WTC11 (cell line): ENCODE measurements at regions not wholly inside any gene's neighbourhood (a gene's known extent, or its start where the extent isn't known, plus 50 kb on each side); places are given as distances from the start of the nearest gene placed in this dataset.

ENCODE experiments used
- ATAC-seq: fragments of 200-7000 bp; cut with Tn5 transposase; 2 replicates; pipeline ENCODE4 v1.10.0; 2021; ENCODE audit warnings: mild to moderate bottlenecking, moderate library complexity
- CTCF ChIA-PET: fragments of 300-600 bp; sonication (Branson Sonifier 250); formaldehyde crosslinking; loops from one replicate; lab custom pipeline; 2021; ENCODE audit warnings: antibody characterized with exemption; lab: Charles Lee
- POLR2A ChIA-PET: fragments of 350-600 bp; sonication (Branson Sonifier 250); formaldehyde crosslinking; loops from one replicate; lab custom pipeline; 2021; ENCODE audit warnings: antibody characterized with exemption; lab: Charles Lee
- DNase-seq: peaks from one replicate; pipeline ENCODE4 v3.0.0; 2021; ENCODE audit warnings: low spot score
- H3K27ac Mint-ChIP-seq: 2 replicates; pipeline ENCODE4 v1.8.0; 2021; ENCODE audit warnings: mixed read lengths
- H3K27me3 Mint-ChIP-seq: 2 replicates; pipeline ENCODE4 v1.8.0; 2021; ENCODE audit warnings: low read depth, mild to moderate bottlenecking, moderate library complexity, mixed read lengths
- H3K36me3 Mint-ChIP-seq: 2 replicates; pipeline ENCODE4 v1.8.0; 2021; ENCODE audit warnings: mixed read lengths
- H3K4me1 Mint-ChIP-seq: 2 replicates; pipeline ENCODE4 v1.8.0; 2022; ENCODE audit warnings: mixed read lengths
- H3K4me3 Mint-ChIP-seq: 2 replicates; pipeline ENCODE4 v1.8.0; 2021; ENCODE audit warnings: mild to moderate bottlenecking, moderate library complexity, mixed read lengths
- H3K9me3 Mint-ChIP-seq: 2 replicates; pipeline ENCODE4 v1.8.0; 2021; ENCODE audit warnings: mixed read lengths
- AFF4 ChIP-seq: sonication (generic); formaldehyde crosslinking; IDR thresholded peaks from 2 replicates; pipeline ENCODE4 v1.8.1; 2023; ENCODE audit warnings: mild to moderate bottlenecking, missing genetic modification reagents, borderline replicate concordance
- CREM ChIP-seq: sonication (generic); formaldehyde crosslinking; IDR thresholded peaks from 2 replicates; pipeline ENCODE4 v1.8.1; 2022; ENCODE audit warnings: mild to moderate bottlenecking, missing genetic modification reagents, moderate library complexity
- ELF4 ChIP-seq: sonication (generic); formaldehyde crosslinking; IDR thresholded peaks from 2 replicates; pipeline ENCODE4 v1.8.1; 2022; ENCODE audit warnings: low read depth, mild to moderate bottlenecking, moderate library complexity, missing genetic modification reagents
- FOXJ3 ChIP-seq: sonication (generic); formaldehyde crosslinking; IDR thresholded peaks from 2 replicates; pipeline ENCODE4 v1.9.0; 2021; ENCODE audit warnings: missing genetic modification reagents, mild to moderate bottlenecking, borderline replicate concordance
- FOXK1 ChIP-seq: sonication (generic); formaldehyde crosslinking; IDR thresholded peaks from 2 replicates; pipeline ENCODE4 v1.8.0; 2022; ENCODE audit warnings: mild to moderate bottlenecking, moderate library complexity, missing genetic modification reagents
- KAT7 ChIP-seq: sonication (generic); formaldehyde crosslinking; IDR thresholded peaks from 2 replicates; pipeline ENCODE4 v1.8.1; 2023; ENCODE audit warnings: missing genetic modification reagents, mild to moderate bottlenecking, borderline replicate concordance
- MXD4 ChIP-seq: fragments of 250-450 bp; sonication (Bioruptor Pico); IDR thresholded peaks from 2 replicates; pipeline ENCODE4 v1.8.0; 2021; ENCODE audit warnings: mild to moderate bottlenecking, moderate library complexity, borderline replicate concordance
- NFE2L1 ChIP-seq: sonication (generic); formaldehyde crosslinking; IDR thresholded peaks from 2 replicates; pipeline ENCODE4 v1.8.1; 2023; ENCODE audit warnings: missing genetic modification reagents
- NR2C2 ChIP-seq: sonication (generic); formaldehyde crosslinking; IDR thresholded peaks from 2 replicates; pipeline ENCODE4 v1.8.0; 2022; ENCODE audit warnings: mild to moderate bottlenecking, missing genetic modification reagents
- RELA ChIP-seq: sonication (generic); formaldehyde crosslinking; IDR thresholded peaks from 2 replicates; pipeline ENCODE4 v1.8.1; 2022; ENCODE audit warnings: missing genetic modification reagents, mild to moderate bottlenecking, borderline replicate concordance
- ZBTB43 ChIP-seq: sonication (generic); formaldehyde crosslinking; IDR thresholded peaks from 2 replicates; pipeline ENCODE4 v1.8.1; 2023; ENCODE audit warnings: mild to moderate bottlenecking, missing genetic modification reagents
- ZNF263 ChIP-seq: sonication (generic); formaldehyde crosslinking; IDR thresholded peaks from 2 replicates; pipeline ENCODE4 v1.8.1; 2022; ENCODE audit warnings: low read depth, mild to moderate bottlenecking, moderate library complexity, missing genetic modification reagents
- ZNF281 ChIP-seq: sonication (generic); formaldehyde crosslinking; IDR thresholded peaks from 2 replicates; pipeline ENCODE4 v1.8.0; 2023; ENCODE audit warnings: mild to moderate bottlenecking, missing genetic modification reagents
- ZNF396 ChIP-seq: fragments of 250-450 bp; sonication (Bioruptor Pico); IDR thresholded peaks from 2 replicates; pipeline ENCODE4 v1.8.0; 2021; ENCODE audit warnings: mild to moderate bottlenecking, moderate library complexity, borderline replicate concordance
- ZSCAN18 ChIP-seq: fragments of 250-450 bp; sonication (Bioruptor Pico); IDR thresholded peaks from 2 replicates; pipeline ENCODE4 v2.1.2; 2022; ENCODE audit warnings: mild to moderate bottlenecking, moderate library complexity

GRCh38 chr1:208333676-208334075 lies 89.5 kb upstream of the PLXNA2 start:
- ATAC-seq: no peak
- ChIA-PET POLR2A (no interaction called here), CTCF (no interaction called here)
- no peak for DNase-seq
- TF ChIP-seq ZBTB43 (CRISPR knock-in tag) (no peak), ZNF396 (CRISPR knock-in tag) (no peak), ZNF263 (CRISPR knock-in tag) (no peak), CREM (CRISPR knock-in tag) (no peak), ELF4 (CRISPR knock-in tag) (no peak), KAT7 (CRISPR knock-in tag) (no peak), FOXJ3 (CRISPR knock-in tag) (no peak), MXD4 (CRISPR knock-in tag) (no peak), RELA (CRISPR knock-in tag) (no peak)
- H3K4me1 Mint-ChIP-seq: no peaks in the 10 kb centered on the region
- no peak overlapping the region for H3K4me3 Mint-ChIP-seq
- no peak overlapping the region for H3K27ac Mint-ChIP-seq
- H3K27me3 Mint-ChIP-seq: peaks cover 9% of the 10 kb centered on the region
- no peaks in the 10 kb centered on the region for H3K36me3 Mint-ChIP-seq
- H3K9me3 Mint-ChIP-seq: no peaks in the 10 kb centered on the region

GRCh38 chr1:208335371-208336136 lies 91.4 kb upstream of the PLXNA2 start:
- Mint-ChIP-seq H3K27ac (no peak overlapping the region), H3K4me1 (no peaks in the 10 kb centered on the region), H3K36me3 (no peaks in the 10 kb centered on the region), H3K27me3 (peaks cover 9% of the 10 kb centered on the region), H3K4me3 (no peak overlapping the region), H3K9me3 (no peaks in the 10 kb centered on the region)
- ATAC-seq (peak; percentile 34; the same call in 1 of the 2 replicates), DNase-seq (no peak)
- TF ChIP-seq ZNF281 (CRISPR knock-in tag): no peak
- no peak for TF ChIP-seq ZSCAN18
- no peak for TF ChIP-seq AFF4 (CRISPR knock-in tag)
- no peak for TF ChIP-seq KAT7 (CRISPR knock-in tag)
- TF ChIP-seq FOXK1 (CRISPR knock-in tag): no peak
- no peak for TF ChIP-seq NR2C2
- no peak for TF ChIP-seq NFE2L1 (CRISPR knock-in tag)
- no peak for TF ChIP-seq ZNF396 (CRISPR knock-in tag)
- ChIA-PET CTCF (interaction anchor here (0.6 to 1.0 kb wide), 2 partner anchors 15 to 42 kb away, joined by 3 read pairs; no protein-coding TSS in a partner anchor), POLR2A (no interaction called here)
